ENCODE measurements at regions not wholly inside any gene's neighbourhood (a gene's known extent, or its start where the extent isn't known, plus 50 kb on each side); places are given as distances from the start of the nearest gene placed in this dataset.

GRCh38 chr6:147741389-147741788 is 232.9 kb downstream of the SAMD5 start:
- no peaks in the 10 kb centered on the region for H3K27me3 ChIP-seq
- H3K9me3 ChIP-seq: no peaks in the 10 kb centered on the region
- no peak for TF ChIP-seq POLR2A (IDR thresholded peaks at IDR 0.05)
- DNase-seq: no peak
- WGBS, 2 donors: 73 to 74% methylated on average over 9 of the region's 9 CpGs
- peaks cover 10% of the 10 kb centered on the region for H3K4me1 ChIP-seq
- H3K36me3 ChIP-seq (replicated peaks in 1 of 2; ENCODE audit: insufficient read depth in 1 of 2, low read depth in 2 of 2): no peaks in the 10 kb centered on the region
- ATAC-seq: no peak
- H3K4me3 ChIP-seq: no peak overlapping the region
- intact Hi-C loops (cut with DNase I): no loop called here
- no peak overlapping the region for H3K27ac ChIP-seq

DNA sequence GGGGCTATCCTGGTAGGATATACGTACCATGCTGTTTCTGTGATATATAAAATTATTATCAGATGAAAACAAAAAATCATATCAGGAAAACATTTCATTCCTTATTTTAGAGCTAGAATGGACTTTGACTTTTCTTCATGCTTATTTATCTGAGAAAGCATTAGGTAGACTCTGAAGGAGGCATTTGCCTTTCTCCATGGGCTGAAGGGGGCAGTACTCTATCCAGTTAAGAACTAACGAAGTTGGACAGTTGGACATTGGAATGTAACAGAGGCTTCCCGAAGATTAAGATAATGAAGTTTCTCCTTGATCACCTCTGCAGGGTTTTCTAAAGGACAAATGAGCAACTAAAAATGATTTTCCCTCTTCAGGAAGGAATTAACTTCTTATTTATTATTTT is 233.9 kb downstream of the SAMD5 start:
- Histone ChIP-seq H3K36me3 (replicated peaks in 1 of 2; ENCODE audit: insufficient read depth in 1 of 2, low read depth in 2 of 2) (no peaks in the 10 kb centered on the region), H3K4me1 (peaks cover 10% of the 10 kb centered on the region), H3K27ac (no peak overlapping the region), H3K4me3 (no peak overlapping the region), H3K9me3 (no peaks in the 10 kb centered on the region), H3K27me3 (no peaks in the 10 kb centered on the region)
- WGBS, 2 donors: 71 to 76% methylated on average over 3 of the region's 3 CpGs
- ATAC-seq (no peak), DNase-seq (no peak)
- intact Hi-C loops (cut with DNase I): no loop called here
- no peak for TF ChIP-seq POLR2A (IDR thresholded peaks at IDR 0.05)
- TF ChIP-seq, protein P1, sequence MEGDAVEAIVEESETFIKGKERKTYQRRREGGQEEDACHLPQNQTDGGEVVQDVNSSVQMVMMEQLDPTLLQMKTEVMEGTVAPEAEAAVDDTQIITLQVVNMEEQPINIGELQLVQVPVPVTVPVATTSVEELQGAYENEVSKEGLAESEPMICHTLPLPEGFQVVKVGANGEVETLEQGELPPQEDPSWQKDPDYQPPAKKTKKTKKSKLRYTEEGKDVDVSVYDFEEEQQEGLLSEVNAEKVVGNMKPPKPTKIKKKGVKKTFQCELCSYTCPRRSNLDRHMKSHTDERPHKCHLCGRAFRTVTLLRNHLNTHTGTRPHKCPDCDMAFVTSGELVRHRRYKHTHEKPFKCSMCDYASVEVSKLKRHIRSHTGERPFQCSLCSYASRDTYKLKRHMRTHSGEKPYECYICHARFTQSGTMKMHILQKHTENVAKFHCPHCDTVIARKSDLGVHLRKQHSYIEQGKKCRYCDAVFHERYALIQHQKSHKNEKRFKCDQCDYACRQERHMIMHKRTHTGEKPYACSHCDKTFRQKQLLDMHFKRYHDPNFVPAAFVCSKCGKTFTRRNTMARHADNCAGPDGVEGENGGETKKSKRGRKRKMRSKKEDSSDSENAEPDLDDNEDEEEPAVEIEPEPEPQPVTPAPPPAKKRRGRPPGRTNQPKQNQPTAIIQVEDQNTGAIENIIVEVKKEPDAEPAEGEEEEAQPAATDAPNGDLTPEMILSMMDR (IDR thresholded peaks at IDR 0.05): no peak

DNA sequence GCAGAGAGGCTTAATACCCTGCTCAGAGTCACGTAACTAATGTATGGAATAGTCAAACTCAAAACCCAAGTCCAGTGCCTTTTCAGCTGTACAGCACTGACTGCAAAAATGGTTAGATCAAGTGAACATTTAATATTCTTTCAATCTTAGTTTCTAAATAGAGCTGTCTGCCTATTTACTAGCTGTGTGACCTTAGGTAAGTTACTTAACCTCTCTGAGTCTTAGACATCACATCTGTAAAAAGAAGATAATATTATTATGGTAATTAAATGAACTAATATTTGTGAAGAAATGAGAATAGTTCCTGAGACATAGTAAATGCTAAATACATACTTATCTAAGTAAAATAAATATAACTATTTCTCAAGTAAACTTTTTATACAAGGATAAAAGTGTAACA is 235.5 kb downstream of the SAMD5 start:
- no peak for ATAC-seq

GRCh38 chr6:147749331-147749730 is 240.8 kb downstream of the SAMD5 start:
- DNase-seq (no peak), ATAC-seq (no peak)
- Histone ChIP-seq H3K27me3 (no peaks in the 10 kb centered on the region), H3K27ac (no peak overlapping the region), H3K36me3 (replicated peaks in 1 of 2; ENCODE audit: insufficient read depth in 1 of 2, low read depth in 2 of 2) (no peaks in the 10 kb centered on the region), H3K4me1 (peaks cover 9% of the 10 kb centered on the region), H3K4me3 (no peak overlapping the region), H3K9me3 (no peaks in the 10 kb centered on the region)
- no peak for TF ChIP-seq POLR2A (IDR thresholded peaks at IDR 0.05)
- TF ChIP-seq, protein P1 (IDR thresholded peaks at IDR 0.05): no peak
- intact Hi-C loops (cut with DNase I): no loop called here
- 80 to 82% methylated on average over 5 of the region's 5 CpGs for WGBS, 2 donors

More for the DNA sequence above, 235.5 kb downstream of the SAMD5 start:
- no peaks in the 10 kb centered on the region for H3K9me3 ChIP-seq
- DNase-seq: no peak
- intact Hi-C loops (cut with DNase I): no loop called here
- no peaks in the 10 kb centered on the region for H3K27me3 ChIP-seq
- peaks cover 4% of the 10 kb centered on the region for H3K4me1 ChIP-seq
- 75 to 80% methylated on average over 1 of the region's 1 CpG for WGBS, 2 donors
- H3K4me3 ChIP-seq: no peak overlapping the region
- no peak overlapping the region for H3K27ac ChIP-seq
- H3K36me3 ChIP-seq (replicated peaks in 1 of 2; ENCODE audit: insufficient read depth in 1 of 2, low read depth in 2 of 2): no peaks in the 10 kb centered on the region
- TF ChIP-seq POLR2A (IDR thresholded peaks at IDR 0.05): no peak
- TF ChIP-seq, protein P1 (IDR thresholded peaks at IDR 0.05): no peak

DNA sequence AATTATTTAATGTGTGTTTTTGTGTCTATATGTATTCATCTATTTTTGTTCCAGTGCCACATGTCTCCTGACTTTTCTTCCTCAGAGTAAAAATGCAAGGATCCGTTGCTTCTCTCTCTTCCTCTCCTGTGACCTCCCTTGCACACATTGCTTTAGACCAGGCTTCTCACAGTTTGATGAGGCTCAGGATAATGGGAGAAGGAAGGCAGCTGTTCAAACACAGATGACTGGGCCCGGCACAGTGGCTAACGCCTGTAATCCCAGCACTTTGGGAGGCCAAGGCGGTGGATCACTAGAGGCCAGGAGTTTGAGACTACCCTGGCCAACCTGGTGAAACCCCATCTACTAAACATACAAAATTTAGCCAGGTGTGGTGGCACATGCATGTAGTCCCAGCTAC is 241.9 kb downstream of the SAMD5 start:
- no peak for ATAC-seq
- Histone ChIP-seq H3K9me3 (peaks cover 0 to 5% (median 0%) of the 10 kb centered on the region in 3 donors), H3K27me3 (no peaks in the 10 kb centered on the region), H3K36me3 (replicated peaks in 1 of 2; ENCODE audit: insufficient read depth in 1 of 2, low read depth in 2 of 2) (no peaks in the 10 kb centered on the region), H3K4me1 (peaks cover 9% of the 10 kb centered on the region), H3K27ac (no peak overlapping the region), H3K4me3 (no peak overlapping the region)
- WGBS, 2 donors: 36 to 41% methylated on average over 3 to 4 of the region's 4 CpGs
- no peak for DNase-seq
- intact Hi-C loops (cut with DNase I): no loop called here
- TF ChIP-seq POLR2A (IDR thresholded peaks at IDR 0.05): no peak
- TF ChIP-seq, protein P1 (IDR thresholded peaks at IDR 0.05): no peak

Data from body of pancreas (tissue), 4 donors.